K562 (cell line): ENCODE measurements at regions not wholly inside any gene's neighbourhood (a gene's known extent, or its start where the extent isn't known, plus 50 kb on each side); places are given as distances from the start of the nearest gene placed in this dataset.

Experiments used
- ATAC-seq: fragments of 200-7000 bp; cut with Tn5 transposase; 3 replicates; pipeline ENCODE4 v1.9.1; 2020; ENCODE audit warnings: moderate library complexity
- BruUV-seq: library from RNA; stranded (reverse); fragments of 400-500 nt; replicated peaks from 2 replicates; lab custom pipeline; 2021; lab: Mats Ljungman, UMichigan
- CTCF ChIA-PET: fragments of 300-600 bp; formaldehyde crosslinking; extraction: SDS; loops from one replicate; lab custom pipeline; 2021; ENCODE audit warnings: low intra/inter-chr PET ratio; lab: Yijun Ruan, JAX
- POLR2A ChIA-PET: fragments of 300-600, 350-650 bp; sonication (Branson Sonifier 250); formaldehyde crosslinking; extraction: SDS; loops from one replicate; lab custom pipeline; 2021; ENCODE audit warnings: antibody characterized with exemption, inconsistent platforms; lab: Yijun Ruan, JAX
- DNase-seq, 4 experiments: peaks; one replicate each; pipeline versions ENCODE4 v3.0.0 to v3.0.0-alpha.2; 2011 to 2018; ENCODE audit warnings: low spot score in 3 of 4, mixed read lengths in 3 of 4; ENCODE audit errors: extremely low read depth in 1 of 4
- FAIRE-seq: peaks from 2 replicates; lab custom pipeline; 2011; peaks lifted over from hg19 to GRCh38; lab: Jason Lieb, UNC
- H2AFZ ChIP-seq: 2 replicates; pipeline ENCODE4 v1.6.0; 2011; ENCODE audit warnings: low read depth, low read length, control low read depth, inconsistent platforms
- H3K27ac ChIP-seq: fragments of 200-600 bp; 3 replicates; pipeline ENCODE4 v1.8.0; 2011; ENCODE audit warnings: low read depth, mild to moderate bottlenecking, control low read depth, inconsistent platforms, low read length, moderate library complexity, mixed read lengths; ENCODE audit errors: extremely low read depth
- H3K27me3 ChIP-seq, 2 experiments: fragments of 300-600 bp in 1 of 2; 2 replicates in 1 of 2; 3 replicates in 1 of 2; pipeline versions ENCODE4 v1.6.0 to v1.8.0; 2011; ENCODE audit warnings: inconsistent platforms in 2 of 2, low read length in 2 of 2, mild to moderate bottlenecking in 1 of 2, mixed read lengths in 1 of 2, moderate library complexity in 1 of 2; ENCODE audit not compliant: control insufficient read depth in 2 of 2, insufficient read depth in 2 of 2
- H3K36me3 ChIP-seq: fragments of 300-600 bp; 3 replicates; pipeline ENCODE4 v1.8.0; 2011; ENCODE audit warnings: mild to moderate bottlenecking, low read length, inconsistent platforms; ENCODE audit not compliant: control insufficient read depth, insufficient read depth
- H3K4me1 ChIP-seq, 2 experiments: fragments of 200-600 bp in 1 of 2; replicated peaks in 1 of 2; 2 replicates in 1 of 2; 3 replicates in 1 of 2; pipeline versions ENCODE4 v1.5.1 to v1.8.0; 2011; ENCODE audit warnings: inconsistent platforms in 2 of 2, low read length in 2 of 2, mild to moderate bottlenecking in 1 of 2, mixed read lengths in 1 of 2, moderate library complexity in 1 of 2; ENCODE audit not compliant: control insufficient read depth in 2 of 2, insufficient read depth in 2 of 2
- H3K4me2 ChIP-seq: 2 replicates; pipeline ENCODE4 v1.6.1; 2011; ENCODE audit warnings: low read length, control low read depth, inconsistent platforms, mixed read lengths; ENCODE audit not compliant: insufficient read depth
- H3K4me3 ChIP-seq: fragments of 200-600 bp; sonication (generic), shearing (Covaris generic); 2 replicates; pipeline ENCODE4 v1.5.1; 2016; ENCODE audit warnings: control low read depth, inconsistent platforms
- H3K79me2 ChIP-seq: fragments of 200-600 bp; 3 replicates; pipeline ENCODE4 v1.8.0; 2011; ENCODE audit warnings: low read length, inconsistent platforms; ENCODE audit not compliant: control insufficient read depth, insufficient read depth
- H3K9ac ChIP-seq, 2 experiments: 2 replicates each; pipeline versions ENCODE4 v1.6.0 to v1.6.1; 2011; ENCODE audit warnings: low read depth in 2 of 2, low read length in 2 of 2, control low read depth in 1 of 2, inconsistent platforms in 1 of 2, mild to moderate bottlenecking in 1 of 2, mixed read lengths in 1 of 2; ENCODE audit not compliant: insufficient read depth in 1 of 2
- H3K9me1 ChIP-seq: one replicate; pipeline ENCODE4 v1.6.0; 2011; ENCODE audit warnings: inconsistent platforms, mild to moderate bottlenecking, low read length, moderate library complexity; ENCODE audit not compliant: control insufficient read depth, insufficient read depth
- H3K9me3 ChIP-seq: replicated peaks from 2 replicates; pipeline ENCODE4 v1.5.1; 2011; ENCODE audit warnings: low read depth, low read length, inconsistent platforms; ENCODE audit not compliant: control insufficient read depth, insufficient read depth
- H4K20me1 ChIP-seq: replicated peaks from 2 replicates; pipeline ENCODE4 v1.6.1; 2011; ENCODE audit warnings: low read length, inconsistent platforms, mixed read lengths; ENCODE audit not compliant: control insufficient read depth, insufficient read depth
- BRD9 ChIP-seq: fragments of 450-650 bp; IDR thresholded peaks from 2 replicates; pipeline ENCODE4 v1.6.1; 2018; ENCODE audit warnings: low read depth; ENCODE audit not compliant: partially characterized antibody
- CBFA2T3 ChIP-seq: fragments of 450-650 bp; IDR thresholded peaks from 2 replicates; pipeline ENCODE4 v1.6.1; 2017
- CCAR2 ChIP-seq: fragments of 200-400 bp; formaldehyde crosslinking; IDR thresholded peaks from 2 replicates; pipeline ENCODE4 v1.6.1; 2017; ENCODE audit warnings: mild to moderate bottlenecking, low read depth, low read length
- GATA2 ChIP-seq: sonication (generic); formaldehyde crosslinking; IDR thresholded peaks from 2 replicates; pipeline ENCODE4 v1.4.0; 2020; ENCODE audit warnings: mild to moderate bottlenecking, missing genetic modification reagents
- IRF2 ChIP-seq: sonication (generic); formaldehyde crosslinking; IDR thresholded peaks from 2 replicates; pipeline ENCODE4 v1.8.1; 2022; ENCODE audit warnings: mild to moderate bottlenecking, missing genetic modification reagents
- MYNN ChIP-seq, 2 experiments: sonication (generic); formaldehyde crosslinking in 1 of 2; IDR thresholded peaks; 2 replicates each; pipeline versions ENCODE4 v1.5.0 to v1.6.1; 2016 to 2020; ENCODE audit warnings: antibody characterized with exemption in 1 of 2, missing genetic modification reagents in 1 of 2
- NFE2L1 ChIP-seq: fragments of 450-650 bp; IDR thresholded peaks from 2 replicates; pipeline ENCODE4 v1.6.1; 2016; ENCODE audit warnings: missing genetic modification characterization, low read depth, mild to moderate bottlenecking, missing compliant biosample characterization, moderate library complexity, borderline replicate concordance
- TFAM ChIP-seq: fragments of 250-450 bp; sonication (Bioruptor Pico); conservative IDR thresholded peaks from 2 replicates; pipeline ENCODE4 v1.5.0; 2021; ENCODE audit warnings: mild to moderate bottlenecking, moderate library complexity
- ZNF785 ChIP-seq: fragments of 250-450 bp; sonication (Bioruptor Pico); IDR thresholded peaks from 2 replicates; pipeline ENCODE4 v1.4.0; 2020; ENCODE audit warnings: mild to moderate bottlenecking
- WGBS: fragments of 100-300 bp; shearing (Covaris generic); methylation state at CpG from one replicate; pipeline ENCODE4 v1.1.6; 2016; ENCODE audit warnings: low coverage, mixed read lengths; ENCODE audit not compliant: insufficient coverage; ENCODE audit errors: missing lambda C conversion rate; 5-methylcytosine and 5-hydroxymethylcytosine counted together
- in situ Hi-C: fragments of 300-500 bp; cut with MboI; formaldehyde crosslinking; loops from 4 replicates; pipeline ENCODE4 v1.15.0; 2018; ENCODE audit warnings: inconsistent platforms, mixed read lengths
- intact Hi-C: fragments of 100-400 bp; cut with micrococcal nuclease; formaldehyde crosslinking; loops from 2 replicates; pipeline ENCODE4 v1.14.2; 2022
- TF ChIP-seq, protein P1 (sequence below): fragments of 250-450 bp; sonication (Bioruptor Pico); IDR thresholded peaks from 2 replicates; pipeline ENCODE4 v1.4.0; 2020
- TF ChIP-seq, protein P2 (sequence below): sonication (generic); formaldehyde crosslinking; IDR thresholded peaks from 2 replicates; pipeline ENCODE4 v1.8.1; 2023; ENCODE audit warnings: mild to moderate bottlenecking, missing genetic modification reagents
- TF ChIP-seq, protein P3 (sequence below): fragments of 450-650 bp; IDR thresholded peaks from 2 replicates; pipeline ENCODE4 v1.7.1; 2018; ENCODE audit warnings: mild to moderate bottlenecking, low read depth; ENCODE audit not compliant: partially characterized antibody
- TF ChIP-seq, protein P4 (sequence below), 2 experiments: IDR thresholded peaks; 2 replicates each; pipeline ENCODE4 v1.6.1; 2012; ENCODE audit warnings: improper control_type of control experiment in 2 of 2, low read depth in 2 of 2, low read length in 2 of 2, borderline replicate concordance in 1 of 2
- TF ChIP-seq, protein P5 (sequence below): sonication (generic); formaldehyde crosslinking; IDR thresholded peaks from 2 replicates; pipeline ENCODE4 v1.5.0; 2020; ENCODE audit warnings: missing genetic modification reagents

DNA sequence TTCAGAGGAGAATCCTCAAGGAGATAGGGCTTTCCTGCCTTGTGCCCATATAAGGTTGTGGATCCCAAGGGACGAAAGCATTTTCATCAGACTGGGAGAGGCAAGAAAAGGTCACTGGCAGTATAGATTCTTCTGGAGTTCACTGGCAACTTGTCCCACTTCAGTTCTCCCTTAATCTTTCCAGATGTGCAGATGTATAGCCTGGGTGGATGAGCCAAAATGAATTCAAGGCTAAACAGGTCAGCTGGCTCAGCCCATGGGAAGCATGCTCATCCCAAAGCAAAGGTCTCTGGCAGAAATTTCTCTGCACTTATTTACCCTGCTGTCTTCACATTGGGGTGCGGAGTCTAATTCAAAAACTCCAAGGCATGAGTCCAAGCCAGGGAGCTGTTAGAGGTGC, 148.9 kb upstream of the TNP1 start (continued):
- TF ChIP-seq, protein P1, sequence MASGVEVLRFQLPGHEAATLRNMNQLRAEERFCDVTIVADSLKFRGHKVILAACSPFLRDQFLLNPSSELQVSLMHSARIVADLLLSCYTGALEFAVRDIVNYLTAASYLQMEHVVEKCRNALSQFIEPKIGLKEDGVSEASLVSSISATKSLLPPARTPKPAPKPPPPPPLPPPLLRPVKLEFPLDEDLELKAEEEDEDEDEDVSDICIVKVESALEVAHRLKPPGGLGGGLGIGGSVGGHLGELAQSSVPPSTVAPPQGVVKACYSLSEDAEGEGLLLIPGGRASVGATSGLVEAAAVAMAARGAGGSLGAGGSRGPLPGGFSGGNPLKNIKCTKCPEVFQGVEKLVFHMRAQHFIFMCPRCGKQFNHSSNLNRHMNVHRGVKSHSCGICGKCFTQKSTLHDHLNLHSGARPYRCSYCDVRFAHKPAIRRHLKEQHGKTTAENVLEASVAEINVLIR (CRISPR knock-in tag): no peak
- TF ChIP-seq BRD9: no peak
- TF ChIP-seq MYNN (IDR thresholded peaks at IDR 0.05): no peak
- TF ChIP-seq MYNN (CRISPR knock-in tag; IDR thresholded peaks at IDR 0.05): no peak

DNA sequence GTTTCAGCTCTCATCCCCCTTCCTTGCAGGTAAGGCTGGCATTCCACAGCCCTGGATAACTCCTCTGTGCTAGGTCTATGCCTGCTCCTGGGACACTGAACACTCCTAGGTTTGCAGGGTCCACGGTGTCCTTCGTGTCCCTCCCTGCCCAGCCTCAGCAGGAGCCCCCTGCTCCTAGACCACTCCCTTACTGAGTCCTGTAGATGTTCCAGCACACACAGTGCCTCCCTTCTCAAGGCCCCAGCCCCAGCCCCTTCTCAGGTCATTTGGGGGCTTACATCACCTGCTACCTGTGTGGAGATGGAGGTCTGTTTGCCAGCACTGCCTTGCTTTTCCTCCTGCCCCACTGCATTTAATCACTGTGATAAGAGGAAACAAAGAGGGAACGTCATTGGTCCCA, 146.4 kb upstream of the TNP1 start:
- WGBS: 0% methylated on average over 1 of the region's 3 CpGs
- no peak for ATAC-seq
- TF ChIP-seq ZNF785 (CRISPR knock-in tag): no peak
- no peak for TF ChIP-seq NFE2L1
- TF ChIP-seq CBFA2T3: no peak
- no peak for TF ChIP-seq GATA2 (CRISPR knock-in tag)
- TF ChIP-seq, protein P2, sequence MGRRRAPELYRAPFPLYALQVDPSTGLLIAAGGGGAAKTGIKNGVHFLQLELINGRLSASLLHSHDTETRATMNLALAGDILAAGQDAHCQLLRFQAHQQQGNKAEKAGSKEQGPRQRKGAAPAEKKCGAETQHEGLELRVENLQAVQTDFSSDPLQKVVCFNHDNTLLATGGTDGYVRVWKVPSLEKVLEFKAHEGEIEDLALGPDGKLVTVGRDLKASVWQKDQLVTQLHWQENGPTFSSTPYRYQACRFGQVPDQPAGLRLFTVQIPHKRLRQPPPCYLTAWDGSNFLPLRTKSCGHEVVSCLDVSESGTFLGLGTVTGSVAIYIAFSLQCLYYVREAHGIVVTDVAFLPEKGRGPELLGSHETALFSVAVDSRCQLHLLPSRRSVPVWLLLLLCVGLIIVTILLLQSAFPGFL (CRISPR knock-in tag): no peak
- TF ChIP-seq, protein P3, sequence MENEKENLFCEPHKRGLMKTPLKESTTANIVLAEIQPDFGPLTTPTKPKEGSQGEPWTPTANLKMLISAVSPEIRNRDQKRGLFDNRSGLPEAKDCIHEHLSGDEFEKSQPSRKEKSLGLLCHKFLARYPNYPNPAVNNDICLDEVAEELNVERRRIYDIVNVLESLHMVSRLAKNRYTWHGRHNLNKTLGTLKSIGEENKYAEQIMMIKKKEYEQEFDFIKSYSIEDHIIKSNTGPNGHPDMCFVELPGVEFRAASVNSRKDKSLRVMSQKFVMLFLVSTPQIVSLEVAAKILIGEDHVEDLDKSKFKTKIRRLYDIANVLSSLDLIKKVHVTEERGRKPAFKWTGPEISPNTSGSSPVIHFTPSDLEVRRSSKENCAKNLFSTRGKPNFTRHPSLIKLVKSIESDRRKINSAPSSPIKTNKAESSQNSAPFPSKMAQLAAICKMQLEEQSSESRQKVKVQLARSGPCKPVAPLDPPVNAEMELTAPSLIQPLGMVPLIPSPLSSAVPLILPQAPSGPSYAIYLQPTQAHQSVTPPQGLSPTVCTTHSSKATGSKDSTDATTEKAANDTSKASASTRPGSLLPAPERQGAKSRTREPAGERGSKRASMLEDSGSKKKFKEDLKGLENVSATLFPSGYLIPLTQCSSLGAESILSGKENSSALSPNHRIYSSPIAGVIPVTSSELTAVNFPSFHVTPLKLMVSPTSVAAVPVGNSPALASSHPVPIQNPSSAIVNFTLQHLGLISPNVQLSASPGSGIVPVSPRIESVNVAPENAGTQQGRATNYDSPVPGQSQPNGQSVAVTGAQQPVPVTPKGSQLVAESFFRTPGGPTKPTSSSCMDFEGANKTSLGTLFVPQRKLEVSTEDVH: no peak
- no peak for TF ChIP-seq TFAM
- TF ChIP-seq, protein P4, sequence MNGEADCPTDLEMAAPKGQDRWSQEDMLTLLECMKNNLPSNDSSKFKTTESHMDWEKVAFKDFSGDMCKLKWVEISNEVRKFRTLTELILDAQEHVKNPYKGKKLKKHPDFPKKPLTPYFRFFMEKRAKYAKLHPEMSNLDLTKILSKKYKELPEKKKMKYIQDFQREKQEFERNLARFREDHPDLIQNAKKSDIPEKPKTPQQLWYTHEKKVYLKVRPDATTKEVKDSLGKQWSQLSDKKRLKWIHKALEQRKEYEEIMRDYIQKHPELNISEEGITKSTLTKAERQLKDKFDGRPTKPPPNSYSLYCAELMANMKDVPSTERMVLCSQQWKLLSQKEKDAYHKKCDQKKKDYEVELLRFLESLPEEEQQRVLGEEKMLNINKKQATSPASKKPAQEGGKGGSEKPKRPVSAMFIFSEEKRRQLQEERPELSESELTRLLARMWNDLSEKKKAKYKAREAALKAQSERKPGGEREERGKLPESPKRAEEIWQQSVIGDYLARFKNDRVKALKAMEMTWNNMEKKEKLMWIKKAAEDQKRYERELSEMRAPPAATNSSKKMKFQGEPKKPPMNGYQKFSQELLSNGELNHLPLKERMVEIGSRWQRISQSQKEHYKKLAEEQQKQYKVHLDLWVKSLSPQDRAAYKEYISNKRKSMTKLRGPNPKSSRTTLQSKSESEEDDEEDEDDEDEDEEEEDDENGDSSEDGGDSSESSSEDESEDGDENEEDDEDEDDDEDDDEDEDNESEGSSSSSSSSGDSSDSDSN (IDR thresholded peaks at IDR 0.05; ENCODE audit: borderline replicate concordance in 1 of 2, low read depth in 2 of 2, low read length in 2 of 2): no peak
- no peak for TF ChIP-seq CCAR2
- no peak for TF ChIP-seq IRF2 (CRISPR knock-in tag)
- TF ChIP-seq, protein P5, sequence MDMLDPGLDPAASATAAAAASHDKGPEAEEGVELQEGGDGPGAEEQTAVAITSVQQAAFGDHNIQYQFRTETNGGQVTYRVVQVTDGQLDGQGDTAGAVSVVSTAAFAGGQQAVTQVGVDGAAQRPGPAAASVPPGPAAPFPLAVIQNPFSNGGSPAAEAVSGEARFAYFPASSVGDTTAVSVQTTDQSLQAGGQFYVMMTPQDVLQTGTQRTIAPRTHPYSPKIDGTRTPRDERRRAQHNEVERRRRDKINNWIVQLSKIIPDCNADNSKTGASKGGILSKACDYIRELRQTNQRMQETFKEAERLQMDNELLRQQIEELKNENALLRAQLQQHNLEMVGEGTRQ (CRISPR knock-in tag): no peak

More for the DNA sequence above, 146.4 kb upstream of the TNP1 start:
- Histone ChIP-seq H3K27ac (no peak overlapping the region), H3K27me3 (no peaks in the 10 kb centered on the region), H3K4me1 (no peaks in the 10 kb centered on the region), H2AFZ (no peak overlapping the region), H3K9ac (no peak overlapping the region), H3K36me3 (no peaks in the 10 kb centered on the region), H3K4me3 (no peak overlapping the region), H3K79me2 (no peaks in the 10 kb centered on the region), H4K20me1 (no peaks in the 10 kb centered on the region), H3K9me3 (no peaks in the 10 kb centered on the region), H3K9me1 (no peaks in the 10 kb centered on the region), H3K4me2 (no peak overlapping the region)
- DNase-seq: no peak
- in situ Hi-C loops (no loop called here), intact Hi-C loops (no loop called here)
- CTCF ChIA-PET: no interaction called here
- POLR2A ChIA-PET: no interaction called here
- no TSS peak for BruUV-seq
- FAIRE-seq: no peak
